A673 (cell line): ENCODE measurements at regions not wholly inside any gene's neighbourhood (a gene's known extent, or its start where the extent isn't known, plus 50 kb on each side); places are given as distances from the start of the nearest gene placed in this dataset.

Experiments
- BruUV-seq: library from RNA; stranded (reverse); fragments of 400-500 nt; replicated peaks from 2 replicates; lab custom pipeline; 2021; lab: Mats Ljungman, UMichigan
- CTCF ChIA-PET: fragments of 300-600 bp; sonication (Branson Sonifier 250); formaldehyde crosslinking; loops from one replicate; lab custom pipeline; 2022; ENCODE audit warnings: antibody characterized with exemption; lab: Charles Lee
- POLR2A ChIA-PET: fragments of 300-600 bp; sonication (Branson Sonifier 250); formaldehyde crosslinking; loops from one replicate; lab custom pipeline; 2022; ENCODE audit warnings: antibody characterized with exemption; ENCODE audit not compliant: low non-redundant PET; lab: Charles Lee
- DNase-seq: peaks from one replicate; pipeline ENCODE4 v3.0.0-alpha.2; 2015; ENCODE audit warnings: low spot score
- H3K27ac ChIP-seq: fragments of 200-600 bp; sonication (generic); 2 replicates; pipeline ENCODE4 v1.5.1; 2016; ENCODE audit warnings: mixed run types, low read depth, mild to moderate bottlenecking, mixed read lengths, antibody characterized with exemption, low read length; ENCODE audit not compliant: poor library complexity, severe bottlenecking
- H3K27me3 ChIP-seq: fragments of 200-600 bp; sonication (generic); replicated peaks from 2 replicates; pipeline ENCODE4 v1.6.1; 2017; ENCODE audit warnings: mixed run types, low read depth, mild to moderate bottlenecking, mixed read lengths, antibody characterized with exemption, low read length; ENCODE audit not compliant: insufficient read depth, poor library complexity
- H3K36me3 ChIP-seq: fragments of 200-600 bp; sonication (generic); 2 replicates; pipeline ENCODE4 v1.6.1; 2016; ENCODE audit warnings: mixed run types, mild to moderate bottlenecking, mixed read lengths, antibody characterized with exemption, low read length; ENCODE audit not compliant: insufficient read depth, poor library complexity, severe bottlenecking
- H3K4me1 ChIP-seq: fragments of 200-600 bp; sonication (generic); 2 replicates; pipeline ENCODE4 v1.6.1; 2017; ENCODE audit warnings: mixed run types, mild to moderate bottlenecking, mixed read lengths, antibody characterized with exemption, low read length; ENCODE audit not compliant: insufficient read depth, poor library complexity, severe bottlenecking
- H3K4me3 ChIP-seq: fragments of 200-600 bp; sonication (generic); 2 replicates; pipeline ENCODE4 v1.5.1; 2016; ENCODE audit warnings: low read depth, mixed run types, mild to moderate bottlenecking, mixed read lengths, low read length; ENCODE audit not compliant: poor library complexity, severe bottlenecking
- H3K9me3 ChIP-seq: fragments of 200-600 bp; sonication (generic); 2 replicates; pipeline ENCODE4 v1.6.1; 2016; ENCODE audit warnings: mixed run types, low read depth, mild to moderate bottlenecking, mixed read lengths, antibody characterized with exemption, low read length; ENCODE audit not compliant: poor library complexity, severe bottlenecking
- EZH2 ChIP-seq: fragments of 200-600 bp; sonication (generic); IDR thresholded peaks from 2 replicates; pipeline ENCODE4 v1.6.1; 2017; ENCODE audit warnings: borderline replicate concordance, low read depth, mild to moderate bottlenecking, mixed read lengths, antibody characterized with exemption, low read length; ENCODE audit not compliant: poor library complexity, severe bottlenecking
- intact Hi-C: fragments of 100-400 bp; cut with micrococcal nuclease; formaldehyde crosslinking; loops from one replicate; pipeline ENCODE4 v1.10.0; 2022; ENCODE audit not compliant: unreplicated experiment
- TF ChIP-seq, protein P1 (sequence below): fragments of 300-800, 200-600 bp; sonication (generic); conservative IDR thresholded peaks from 2 replicates; pipeline ENCODE4 v1.5.1; 2017; ENCODE audit warnings: low read depth, mild to moderate bottlenecking, antibody characterized with exemption, low read length, moderate library complexity, mixed read lengths

DNA sequence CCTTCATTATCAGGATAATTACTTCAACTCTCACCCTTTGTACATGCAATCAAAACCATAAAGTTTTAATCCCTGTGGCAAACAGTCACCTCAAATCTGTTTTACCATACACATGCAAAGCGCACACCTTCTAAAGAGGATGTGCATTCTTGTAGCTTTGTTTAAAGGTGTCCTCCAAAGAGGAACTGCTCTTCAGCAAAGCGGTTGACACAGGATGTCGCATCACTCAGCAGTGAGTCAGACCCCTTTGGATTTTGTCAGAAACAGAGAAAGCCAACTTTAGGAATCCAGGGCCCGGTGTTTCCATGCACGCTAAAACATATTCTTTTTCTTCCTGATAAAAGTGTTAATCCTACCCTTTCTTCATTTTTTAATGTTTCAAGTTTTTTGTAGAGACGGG lies 268.3 kb upstream of the ARID1B start:
- H3K27ac ChIP-seq = no peak overlapping the region
- TF ChIP-seq EZH2 = no peak
- TF ChIP-seq, protein P1, sequence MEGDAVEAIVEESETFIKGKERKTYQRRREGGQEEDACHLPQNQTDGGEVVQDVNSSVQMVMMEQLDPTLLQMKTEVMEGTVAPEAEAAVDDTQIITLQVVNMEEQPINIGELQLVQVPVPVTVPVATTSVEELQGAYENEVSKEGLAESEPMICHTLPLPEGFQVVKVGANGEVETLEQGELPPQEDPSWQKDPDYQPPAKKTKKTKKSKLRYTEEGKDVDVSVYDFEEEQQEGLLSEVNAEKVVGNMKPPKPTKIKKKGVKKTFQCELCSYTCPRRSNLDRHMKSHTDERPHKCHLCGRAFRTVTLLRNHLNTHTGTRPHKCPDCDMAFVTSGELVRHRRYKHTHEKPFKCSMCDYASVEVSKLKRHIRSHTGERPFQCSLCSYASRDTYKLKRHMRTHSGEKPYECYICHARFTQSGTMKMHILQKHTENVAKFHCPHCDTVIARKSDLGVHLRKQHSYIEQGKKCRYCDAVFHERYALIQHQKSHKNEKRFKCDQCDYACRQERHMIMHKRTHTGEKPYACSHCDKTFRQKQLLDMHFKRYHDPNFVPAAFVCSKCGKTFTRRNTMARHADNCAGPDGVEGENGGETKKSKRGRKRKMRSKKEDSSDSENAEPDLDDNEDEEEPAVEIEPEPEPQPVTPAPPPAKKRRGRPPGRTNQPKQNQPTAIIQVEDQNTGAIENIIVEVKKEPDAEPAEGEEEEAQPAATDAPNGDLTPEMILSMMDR = no peak
- no TSS peak for BruUV-seq
- H3K27me3 ChIP-seq = no peaks in the 10 kb centered on the region
- ChIA-PET POLR2A (no interaction called here), CTCF (no interaction called here)
- H3K4me1 ChIP-seq = no peaks in the 10 kb centered on the region
- H3K4me3 ChIP-seq = no peak overlapping the region
- H3K9me3 ChIP-seq = no peaks in the 10 kb centered on the region
- intact Hi-C loops = no loop called here
- no peaks in the 10 kb centered on the region for H3K36me3 ChIP-seq
- no peak for DNase-seq

DNA sequence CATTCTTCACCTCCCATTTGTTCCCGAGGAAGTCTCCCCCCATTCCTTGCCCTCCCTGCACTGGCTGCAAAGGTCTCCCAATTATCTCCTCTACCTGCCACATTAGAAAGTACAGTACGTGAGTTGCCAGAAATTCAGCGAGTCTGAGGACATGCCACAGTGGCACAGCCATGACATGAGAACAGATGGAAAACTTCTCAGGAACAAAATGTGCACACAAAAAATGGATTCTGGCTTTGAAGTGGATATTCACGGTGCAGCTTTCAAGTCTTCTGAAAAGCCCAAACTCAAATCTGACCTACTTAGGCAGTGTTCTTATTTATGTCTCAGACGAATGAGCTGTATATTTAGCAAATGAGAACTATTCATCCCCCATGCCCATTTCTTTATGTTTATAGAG lies 269.1 kb upstream of the ARID1B start:
- DNase-seq = no peak
- no peak for TF ChIP-seq EZH2
- TF ChIP-seq, protein P1 = no peak
- Histone ChIP-seq H3K27me3 (no peaks in the 10 kb centered on the region), H3K4me1 (no peaks in the 10 kb centered on the region), H3K9me3 (no peaks in the 10 kb centered on the region), H3K27ac (no peak overlapping the region), H3K36me3 (no peaks in the 10 kb centered on the region), H3K4me3 (no peak overlapping the region)
- intact Hi-C loops = no loop called here
- POLR2A ChIA-PET = no interaction called here
- CTCF ChIA-PET = no interaction called here
- BruUV-seq = no TSS peak

DNA sequence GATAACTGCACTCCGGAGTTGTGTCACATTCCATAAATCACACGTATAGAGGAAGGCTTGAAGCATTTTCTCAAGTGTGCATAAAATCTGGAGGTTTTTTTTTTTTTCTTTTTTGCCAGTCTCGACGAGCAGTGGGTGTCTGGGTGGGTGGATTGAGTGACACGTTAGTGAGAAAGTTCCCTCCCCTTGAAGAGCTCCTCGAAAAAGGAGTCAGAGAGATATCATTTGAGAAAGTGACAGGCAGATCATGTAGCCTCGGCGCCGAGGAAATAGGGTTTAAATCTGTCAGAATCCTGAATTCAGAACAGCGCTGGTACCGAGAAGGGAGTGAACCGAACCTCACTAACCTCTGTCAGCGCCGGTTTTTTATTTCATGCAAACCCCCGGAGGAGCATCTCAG lies 269.5 kb upstream of the ARID1B start:
- H3K27me3 ChIP-seq = no peaks in the 10 kb centered on the region
- no peak for DNase-seq
- H3K4me1 ChIP-seq = no peaks in the 10 kb centered on the region
- TF ChIP-seq EZH2 = no peak
- no peaks in the 10 kb centered on the region for H3K9me3 ChIP-seq
- CTCF ChIA-PET = no interaction called here
- H3K4me3 ChIP-seq = no peak overlapping the region
- no peaks in the 10 kb centered on the region for H3K36me3 ChIP-seq
- intact Hi-C loops = no loop called here
- BruUV-seq = no TSS peak
- POLR2A ChIA-PET = no interaction called here
- no peak overlapping the region for H3K27ac ChIP-seq

DNA sequence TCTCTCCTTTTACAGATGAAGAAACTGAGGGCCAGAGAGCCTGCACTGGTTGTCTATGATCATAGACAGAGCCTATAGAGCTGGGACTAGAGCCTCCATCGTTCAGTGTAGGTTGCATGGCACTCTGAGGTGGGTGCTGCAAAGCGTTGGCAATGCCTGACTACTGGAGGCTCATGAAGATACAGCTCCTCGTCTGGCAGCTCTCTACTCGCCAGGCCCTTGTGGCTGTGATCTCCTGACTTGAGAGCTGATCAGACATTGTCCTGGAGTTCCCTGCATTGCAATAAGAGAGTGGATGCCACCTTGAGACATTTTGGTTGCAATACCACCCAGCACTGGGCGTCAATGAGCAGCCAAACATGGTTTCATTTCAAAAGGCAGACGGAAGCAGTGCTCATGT lies 270.1 kb upstream of the ARID1B start:
- CTCF ChIA-PET = no interaction called here
- intact Hi-C loops = no loop called here
- no peak for DNase-seq
- Histone ChIP-seq H3K9me3 (no peaks in the 10 kb centered on the region), H3K4me3 (no peak overlapping the region), H3K27ac (no peak overlapping the region), H3K27me3 (no peaks in the 10 kb centered on the region), H3K36me3 (no peaks in the 10 kb centered on the region), H3K4me1 (no peaks in the 10 kb centered on the region)
- no TSS peak for BruUV-seq
- POLR2A ChIA-PET = no interaction called here
- TF ChIP-seq, protein P1 = no peak
- no peak for TF ChIP-seq EZH2
